Hematopoietic multipotent progenitor cell treated with erythropoietin and hydrocortisone succinate and interleukin-3 and kit ligand, for 4 days (in vitro differentiated cells): ENCODE measurements at regions not wholly inside any gene's neighbourhood (a gene's known extent, or its start where the extent isn't known, plus 50 kb on each side); places are given as distances from the start of the nearest gene placed in this dataset.

Source experiments
- DNase-seq: peaks from one replicate; pipeline ENCODE4 v3.0.0-alpha.2; 2015

- peak; percentile 2 for DNase-seq
Observed at GRCh38 chr19:23855676-23856075, 59.0 kb upstream of the ZNF726 start.

DNA sequence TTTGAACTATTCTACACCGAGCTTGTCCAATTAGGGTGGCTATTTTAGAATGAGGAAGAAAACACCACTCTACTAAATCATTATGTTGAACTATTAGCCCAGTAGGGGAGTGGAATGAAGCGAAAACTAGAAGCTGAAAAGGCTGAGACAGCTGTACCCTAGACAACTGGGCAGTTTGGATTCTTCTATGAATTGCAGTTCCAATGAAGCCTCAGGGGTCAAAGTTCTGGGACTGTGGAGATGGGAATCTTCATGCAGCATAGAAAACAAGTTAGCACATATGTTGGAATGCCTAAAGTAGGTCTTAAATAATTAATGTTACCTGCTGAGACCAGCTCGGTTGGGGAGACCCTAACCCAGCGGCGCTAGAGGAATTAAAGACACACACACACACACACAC lies 62.7 kb upstream of the ZNF726 start:
- DNase-seq, result no peak

GRCh38 chr19:23832717-23833327 lies 74.1 kb upstream of the ZNF681 start:
- DNase-seq, result no peak

DNA sequence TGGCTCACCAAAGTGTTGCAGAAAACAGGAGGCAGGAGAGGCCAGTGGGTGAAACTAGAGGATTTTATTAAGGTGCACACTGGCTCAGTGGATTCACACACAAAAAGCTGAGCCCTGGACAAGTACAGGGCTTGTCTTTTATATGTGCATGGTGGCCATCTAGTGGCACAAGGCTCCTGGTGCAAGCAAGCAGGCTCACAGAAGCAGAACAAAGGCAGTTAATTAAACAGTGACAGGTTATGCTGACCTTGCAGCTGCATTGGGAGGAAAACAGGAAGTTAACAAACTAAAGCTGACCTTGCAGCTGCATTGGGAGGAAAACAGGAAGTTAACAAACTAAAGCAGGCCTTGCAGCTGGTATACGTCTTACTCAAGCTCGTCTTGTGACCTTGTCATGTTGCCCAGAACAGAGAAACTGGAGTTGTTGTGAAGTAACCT lies 65.3 kb upstream of the ZNF681 start:
- DNase-seq, result peak; percentile 82

- DNase-seq, result no peak
Observed at GRCh38 chr19:23822735-23823134, 64.0 kb upstream of the ZNF681 start.

- peak; percentile 60 for DNase-seq
Observed at GRCh38 chr19:23817519-23817918, 58.8 kb upstream of the ZNF681 start.

- DNase-seq, result no peak
Observed at GRCh38 chr19:23810496-23810895, 51.8 kb upstream of the ZNF681 start.
